CD4-positive, alpha-beta T cell treated with Interleukin-15 for 1 hour (primary cell): ENCODE measurements at regions not wholly inside any gene's neighbourhood (a gene's known extent, or its start where the extent isn't known, plus 50 kb on each side); places are given as distances from the start of the nearest gene placed in this dataset.
A peak's percentile ranks its signal among the peaks of the same experiment; 100 is the strongest.
"Not testable (repeated sequence)": the region's sequence is repeated elsewhere in the genome, so short reads cannot be mapped to it uniquely, and the experiment has no call there.

Experiments used
- DNase-seq: peaks from one replicate; pipeline ENCODE4 v3.0.0-alpha.2; 2020

GRCh38 chr17:14756479-14756878, 455.6 kb downstream of the HS3ST3B1 start:
- DNase-seq, result no peak

- DNase-seq, result no peak
These were observed 454.1 kb downstream of the HS3ST3B1 start for GRCh38 chr17:14755002-14755401.

- DNase-seq, result no peak
These were observed 452.5 kb downstream of the HS3ST3B1 start for GRCh38 chr17:14753383-14753782.

GRCh38 chr17:14752011-14752410, 451.1 kb downstream of the HS3ST3B1 start:
- DNase-seq, result no peak

GRCh38 chr17:14750866-14751265, 450.0 kb downstream of the HS3ST3B1 start:
- no peak for DNase-seq

- DNase-seq, result no peak
These were observed 448.4 kb downstream of the HS3ST3B1 start for GRCh38 chr17:14749269-14749668.

- DNase-seq, result no peak
These were observed 447.3 kb downstream of the HS3ST3B1 start for GRCh38 chr17:14748036-14748710.

- no peak for DNase-seq
These were observed 446.7 kb downstream of the HS3ST3B1 start for GRCh38 chr17:14747603-14747950.

- no peak for DNase-seq
These were observed 446.1 kb downstream of the HS3ST3B1 start for GRCh38 chr17:14746822-14747602.

- no peak for DNase-seq
These were observed 444.7 kb downstream of the HS3ST3B1 start for GRCh38 chr17:14745541-14745940.

GRCh38 chr17:14744761-14745473, 444.0 kb downstream of the HS3ST3B1 start:
- no peak for DNase-seq

GRCh38 chr17:14741491-14741890, 440.6 kb downstream of the HS3ST3B1 start:
- no peak for DNase-seq

- no peak for DNase-seq
These were observed 439.0 kb downstream of the HS3ST3B1 start for GRCh38 chr17:14739656-14740431.

- no peak for DNase-seq
These were observed 437.7 kb downstream of the HS3ST3B1 start for GRCh38 chr17:14738652-14738988.

- DNase-seq, result peak; percentile 75
These were observed 437.2 kb downstream of the HS3ST3B1 start for GRCh38 chr17:14737984-14738651.

- DNase-seq, result no peak
These were observed 435.8 kb downstream of the HS3ST3B1 start for GRCh38 chr17:14736631-14737030.

GRCh38 chr17:14733376-14733775, 432.5 kb downstream of the HS3ST3B1 start:
- no peak for DNase-seq

- DNase-seq, result no peak
These were observed 431.3 kb downstream of the HS3ST3B1 start for GRCh38 chr17:14732211-14732610.

- no peak for DNase-seq
These were observed 430.7 kb downstream of the HS3ST3B1 start for GRCh38 chr17:14731591-14731990.

GRCh38 chr17:14730821-14731220, 429.9 kb downstream of the HS3ST3B1 start:
- no peak for DNase-seq

GRCh38 chr17:14725729-14726128, 424.8 kb downstream of the HS3ST3B1 start:
- no peak for DNase-seq

GRCh38 chr17:14724770-14725169, 423.9 kb downstream of the HS3ST3B1 start:
- DNase-seq, result no peak

GRCh38 chr17:14723349-14723748, 422.5 kb downstream of the HS3ST3B1 start:
- not testable (repeated sequence) for DNase-seq
